SH-SY5Y (cell line): ENCODE measurements at regions not wholly inside any gene's neighbourhood (a gene's known extent, or its start where the extent isn't known, plus 50 kb on each side); places are given as distances from the start of the nearest gene placed in this dataset.

Source experiments
- GATA2 ChIP-seq: IDR thresholded peaks from 2 replicates; pipeline ENCODE4 v1.6.1; 2011; ENCODE audit warnings: mild to moderate bottlenecking, low read depth, low read length
- GATA3 ChIP-seq: IDR thresholded peaks from 2 replicates; pipeline ENCODE4 v1.6.1; 2011; ENCODE audit warnings: low read depth, mild to moderate bottlenecking, low read length, moderate library complexity

GRCh38 chr6:12592634-12593033 is 123.9 kb upstream of the PHACTR1 start:
- TF ChIP-seq GATA3: no peak
- TF ChIP-seq GATA2: no peak
